Stimulated activated CD4-positive, alpha-beta T cell treated with anti-CD3 and anti-CD28 coated beads, Interleukin-15, amount 100 ng/mL, for 48 hours (primary cell): ENCODE measurements at regions not wholly inside any gene's neighbourhood (a gene's known extent, or its start where the extent isn't known, plus 50 kb on each side); places are given as distances from the start of the nearest gene placed in this dataset.
"Not testable (repeated sequence)": the region's sequence is repeated elsewhere in the genome, so short reads cannot be mapped to it uniquely, and the experiment has no call there.

ENCODE experiments used
- DNase-seq, 2 donors: peaks; one replicate each; pipeline ENCODE4 v3.0.0-alpha.2; 2020; ENCODE audit warnings: low read depth in 2 of 2

DNA sequence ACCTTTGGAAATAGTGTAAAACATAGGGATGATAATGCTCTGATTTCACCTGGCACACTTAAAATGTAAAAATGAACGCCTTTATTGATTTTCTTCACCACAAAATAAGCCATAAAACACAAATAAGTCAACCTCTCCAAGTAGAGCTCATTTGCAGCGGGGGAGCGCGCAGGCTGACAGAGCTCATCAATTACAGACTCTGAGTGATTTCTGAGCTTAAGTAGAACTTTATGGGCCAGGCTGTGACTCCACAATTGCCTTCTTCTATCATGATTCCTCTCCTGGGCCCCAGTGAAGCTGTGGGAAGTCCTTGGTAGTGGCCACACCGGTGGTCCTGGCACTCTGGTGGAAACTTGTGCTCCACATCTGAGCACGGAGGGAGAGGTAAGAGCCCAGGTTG lies 789.0 kb upstream of the RAB6C start:
- no peak for DNase-seq

DNA sequence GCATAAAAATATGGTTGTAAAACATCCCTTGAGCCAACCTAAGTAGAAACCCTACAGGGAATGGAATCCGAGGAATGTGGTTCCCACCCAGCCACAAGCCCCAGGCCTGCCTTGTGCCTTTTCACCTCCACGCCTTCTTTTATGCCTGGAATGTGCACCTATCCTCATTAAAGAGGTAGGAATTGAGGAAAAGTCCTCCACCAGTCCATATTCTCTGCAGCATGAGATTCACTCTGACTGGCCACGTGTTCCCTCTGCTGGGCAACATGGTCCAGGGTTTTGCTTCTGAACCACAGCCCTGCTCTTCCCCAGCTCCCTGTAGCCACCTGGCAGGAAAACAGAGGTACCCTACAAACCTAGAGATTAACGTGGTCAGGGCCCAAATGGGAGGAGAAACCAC lies 787.9 kb upstream of the RAB6C start:
- DNase-seq = no peak

DNA sequence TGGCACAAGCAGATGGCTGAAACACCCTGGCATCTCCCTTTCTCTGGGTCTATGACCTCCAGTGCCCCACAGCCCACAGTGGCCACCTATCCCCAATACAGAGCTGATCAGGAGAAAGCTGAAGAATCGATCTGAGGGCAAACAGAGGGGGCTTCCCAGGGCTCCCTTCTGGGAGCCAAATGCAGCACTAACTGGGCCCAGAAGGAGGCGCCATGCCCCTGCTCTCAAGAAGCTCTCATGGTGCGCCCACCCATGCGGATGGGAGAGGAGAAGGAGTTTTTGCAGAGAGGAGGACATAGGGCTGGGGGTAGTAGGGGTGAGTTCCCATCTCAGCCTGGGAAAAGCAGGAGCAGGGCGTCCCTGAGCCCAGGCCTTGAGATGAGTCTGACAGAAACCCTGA lies 787.3 kb upstream of the RAB6C start:
- no peak for DNase-seq

DNA sequence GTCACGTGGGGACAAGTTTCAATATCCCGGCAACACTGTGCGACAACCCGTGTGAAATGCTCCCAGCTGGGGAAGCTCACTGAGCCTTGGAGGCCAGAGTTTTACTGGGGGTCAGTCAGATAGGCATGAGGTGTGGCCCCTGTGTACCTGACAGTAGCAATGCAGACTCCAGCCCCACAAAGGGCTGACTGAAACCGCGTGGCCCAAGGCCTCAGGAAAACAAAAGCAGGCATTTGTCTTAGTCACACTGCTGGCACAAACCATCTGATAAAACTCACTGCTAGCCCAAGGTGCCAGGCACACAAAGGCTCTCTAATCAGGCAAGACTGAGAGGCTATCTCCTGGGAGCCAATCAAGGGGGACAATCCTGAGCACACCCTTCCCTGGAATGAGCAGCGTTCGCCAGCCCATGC lies 786.6 kb upstream of the RAB6C start:
- DNase-seq = no peak

DNA sequence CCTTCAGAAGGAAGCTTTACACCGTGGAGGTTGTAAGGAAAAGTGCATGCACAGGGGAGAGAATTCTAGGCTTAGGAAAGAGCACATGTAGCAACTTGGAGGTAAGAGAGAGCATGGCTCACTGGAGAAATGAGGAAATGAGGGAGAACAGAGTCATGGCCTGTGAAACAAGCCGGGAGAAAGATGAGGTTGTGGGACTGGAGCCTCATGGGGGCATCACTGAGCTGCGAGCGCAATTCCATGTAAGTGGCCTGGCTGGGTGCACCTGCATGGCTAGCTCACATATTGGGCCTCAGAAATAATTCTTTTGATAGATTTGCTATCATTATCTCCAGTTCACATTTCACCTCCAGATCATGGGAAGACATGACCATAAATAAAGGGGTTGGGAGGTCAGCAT lies 785.5 kb upstream of the RAB6C start:
- no peak for DNase-seq

DNA sequence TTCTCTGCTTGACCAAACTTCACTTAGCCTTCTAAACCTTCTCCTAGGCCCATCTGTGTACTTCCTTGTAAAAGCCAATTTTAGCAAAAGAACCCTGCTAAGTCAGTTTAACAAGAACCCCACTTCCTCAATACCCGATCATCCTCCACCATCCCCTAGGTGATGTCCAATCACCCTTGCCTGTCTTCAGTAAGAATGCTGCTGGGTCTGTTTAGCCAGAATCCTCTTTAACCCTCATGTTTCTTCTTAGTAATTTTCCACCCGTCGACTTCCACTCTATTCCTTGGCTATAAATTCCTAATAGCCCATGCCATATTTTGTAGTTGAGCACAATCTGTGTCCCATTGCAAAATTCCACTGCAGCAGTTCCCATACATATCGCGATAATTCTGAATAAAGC lies 780.0 kb upstream of the RAB6C start:
- DNase-seq = no peak

DNA sequence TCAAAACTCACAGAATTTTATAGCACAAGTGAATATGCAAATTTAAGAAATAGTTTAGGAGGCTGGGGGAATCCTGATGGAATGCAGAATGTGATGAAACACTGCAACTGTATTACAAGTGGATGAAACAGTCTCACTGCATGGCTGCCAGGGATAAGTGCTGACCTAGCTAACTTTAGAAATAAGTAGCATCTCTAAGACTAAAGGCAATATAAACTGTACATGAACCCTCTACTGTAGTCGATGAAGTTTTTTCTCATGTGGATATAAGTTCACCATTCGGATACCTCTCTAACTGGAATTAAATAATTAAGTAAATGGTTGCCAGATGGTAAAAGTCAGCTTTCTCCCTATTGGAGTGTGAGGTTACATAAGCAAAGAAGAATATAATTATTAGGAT lies 777.8 kb upstream of the RAB6C start:
- no peak for DNase-seq

DNA sequence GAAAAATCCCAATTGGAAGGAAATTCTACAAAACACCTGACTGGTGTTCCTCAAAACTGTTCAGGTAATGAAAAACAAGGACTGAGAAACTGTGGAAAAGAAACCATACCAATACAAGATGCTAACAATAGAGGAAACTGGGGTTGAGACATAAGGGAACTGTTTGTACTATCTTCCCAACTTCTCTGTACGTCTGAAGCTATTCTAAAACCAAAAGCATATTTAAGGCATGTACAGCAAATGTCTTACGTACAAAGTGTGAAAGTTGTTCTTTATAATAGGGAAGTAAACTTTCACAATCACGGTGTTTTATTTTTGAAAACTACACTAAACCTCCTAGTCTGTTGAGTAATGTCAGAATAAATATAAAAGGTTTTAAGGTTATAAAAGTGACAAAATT lies 776.1 kb upstream of the RAB6C start:
- DNase-seq = no peak

DNA sequence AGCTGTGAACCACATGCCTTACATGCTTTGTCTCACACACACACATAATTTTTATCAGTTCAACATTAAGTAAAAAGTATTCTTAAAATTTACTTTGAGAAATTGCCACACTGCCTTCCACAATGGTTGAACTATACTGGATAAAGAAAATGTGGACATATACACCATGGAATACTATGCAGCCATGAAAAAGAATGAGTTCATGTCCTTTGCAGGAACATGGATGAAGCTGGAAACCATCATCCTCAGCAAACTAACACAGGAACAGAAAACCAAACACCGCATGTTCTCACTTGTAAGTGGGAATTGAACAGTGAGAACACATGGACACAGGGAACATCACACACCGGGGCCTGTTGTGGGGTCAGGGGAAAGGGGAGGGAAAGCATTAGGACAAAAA lies 774.9 kb upstream of the RAB6C start:
- DNase-seq = not testable (repeated sequence)

DNA sequence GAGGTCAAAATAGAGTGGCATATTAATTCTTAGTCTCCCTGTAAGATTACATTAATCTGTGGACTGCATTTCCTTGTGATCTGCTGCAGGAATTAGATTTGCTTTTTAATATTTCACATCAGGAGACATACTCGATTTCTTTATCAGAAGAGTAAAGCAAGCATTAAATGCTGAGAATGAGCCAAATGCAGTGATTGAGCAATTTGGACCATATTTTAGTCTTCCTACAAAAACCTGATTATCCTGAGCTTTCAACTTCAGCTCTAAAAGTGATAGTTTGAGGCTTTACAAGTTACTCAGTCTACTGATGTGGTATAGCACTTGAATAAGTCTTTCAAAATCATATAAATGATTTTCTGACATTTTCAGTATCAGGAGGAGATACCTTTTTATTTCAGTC lies 774.3 kb upstream of the RAB6C start:
- no peak for DNase-seq

DNA sequence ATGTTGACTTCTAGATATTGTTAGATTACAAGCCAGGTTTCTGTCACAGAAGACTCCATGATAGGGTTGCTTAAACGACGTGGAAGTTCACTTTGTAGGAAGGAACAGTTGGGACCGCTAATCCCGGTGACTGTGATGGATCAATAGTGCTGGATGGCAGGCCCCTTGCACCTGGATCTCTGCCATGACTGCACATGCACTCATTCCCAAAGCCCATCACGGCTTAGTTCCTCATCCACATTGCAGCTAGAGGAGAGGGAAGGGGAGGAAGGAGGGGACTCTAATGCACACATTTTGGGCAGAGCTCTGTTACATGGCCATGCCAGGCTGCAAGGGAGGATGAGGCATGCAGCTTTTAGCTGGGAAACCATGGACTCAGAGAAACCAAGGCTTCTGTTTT lies 773.7 kb upstream of the RAB6C start:
- DNase-seq = no peak

DNA sequence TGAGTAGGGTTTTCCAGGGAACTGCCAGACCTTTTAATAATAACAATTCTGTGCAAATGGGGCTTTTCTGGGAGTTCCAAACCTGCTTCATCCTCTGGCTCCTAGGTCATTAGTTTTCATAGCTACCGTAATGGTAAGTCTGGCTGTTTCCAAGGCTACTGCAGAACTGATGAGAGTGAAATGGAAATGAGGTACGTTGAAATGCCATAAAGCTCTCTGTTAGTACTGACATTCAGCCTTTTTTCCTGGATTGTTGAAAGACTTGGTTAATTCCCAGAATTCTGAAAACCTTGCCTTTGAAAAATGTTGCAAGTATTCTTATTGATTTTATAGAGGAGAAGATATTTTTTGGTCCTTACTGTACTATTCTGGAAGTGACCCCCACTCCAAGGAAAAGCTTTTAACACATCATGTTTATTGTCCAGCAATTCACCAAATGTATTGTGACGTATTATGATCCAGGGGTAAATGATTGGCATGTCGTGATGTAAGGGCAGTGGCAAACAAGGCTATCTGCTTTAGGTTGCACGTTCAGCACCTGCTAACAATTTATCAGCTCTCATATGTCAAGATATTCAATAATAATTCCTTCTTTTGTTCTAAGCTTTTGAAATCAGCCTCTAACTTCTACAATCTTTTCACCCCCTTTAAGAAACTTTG lies 767.0 kb upstream of the RAB6C start:
- no peak for DNase-seq

DNA sequence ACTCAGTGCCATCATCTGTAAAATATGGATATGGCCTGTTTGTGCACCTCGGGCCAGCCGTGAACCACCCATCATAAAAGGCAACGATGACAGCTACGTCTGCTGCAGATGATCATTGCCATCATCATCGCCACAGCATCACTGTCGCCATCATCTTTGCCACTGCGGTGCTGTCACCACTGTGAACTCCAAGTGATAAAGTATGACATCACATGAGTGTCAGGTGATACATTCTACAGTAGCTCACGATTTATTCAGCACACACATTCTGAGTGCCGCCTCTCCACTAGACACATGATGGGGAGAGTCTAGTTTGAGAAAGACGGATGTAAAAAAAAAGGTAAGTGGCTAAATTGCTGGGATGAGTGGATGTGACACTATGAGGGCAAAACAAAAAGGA lies 755.4 kb upstream of the RAB6C start:
- no peak for DNase-seq

DNA sequence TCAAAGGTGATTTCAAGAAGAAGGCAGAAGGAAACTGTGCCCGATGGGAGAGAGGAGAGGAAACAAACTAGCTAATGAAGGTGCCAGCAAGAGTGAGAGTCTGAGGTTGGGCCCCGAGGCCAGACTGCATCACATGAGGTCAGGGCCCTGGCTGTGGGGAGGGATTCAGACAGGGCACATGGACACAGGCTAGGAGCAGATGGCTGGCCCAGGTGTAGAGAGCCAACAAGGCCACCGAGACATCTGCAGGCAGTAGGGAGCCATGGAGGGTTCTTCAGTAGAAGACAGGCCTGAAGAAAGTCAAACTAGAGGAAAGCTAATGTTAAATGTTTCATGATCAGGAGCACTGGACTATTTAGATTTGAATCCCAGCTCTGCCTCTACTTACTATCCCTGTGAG lies 755.0 kb upstream of the RAB6C start:
- no peak for DNase-seq

DNA sequence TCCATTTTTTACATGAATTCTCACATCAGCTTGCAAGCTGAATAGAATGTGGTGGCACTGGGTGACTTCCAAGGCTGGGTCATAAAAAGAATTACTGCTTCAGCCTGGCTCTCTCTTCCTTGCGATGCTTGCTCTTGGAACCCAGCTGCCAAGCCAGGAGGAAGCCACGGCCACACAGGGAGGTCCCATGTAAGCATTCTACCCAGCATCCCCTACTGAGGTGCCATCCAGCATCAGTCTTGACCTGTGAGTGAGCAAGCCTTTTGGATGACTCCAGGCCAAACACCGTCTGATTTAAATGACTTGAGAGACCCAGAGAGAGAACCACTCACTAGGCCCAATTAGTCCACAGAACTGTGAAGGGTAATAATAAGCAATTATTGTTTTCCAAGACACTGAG lies 750.3 kb upstream of the RAB6C start:
- DNase-seq = no peak

DNA sequence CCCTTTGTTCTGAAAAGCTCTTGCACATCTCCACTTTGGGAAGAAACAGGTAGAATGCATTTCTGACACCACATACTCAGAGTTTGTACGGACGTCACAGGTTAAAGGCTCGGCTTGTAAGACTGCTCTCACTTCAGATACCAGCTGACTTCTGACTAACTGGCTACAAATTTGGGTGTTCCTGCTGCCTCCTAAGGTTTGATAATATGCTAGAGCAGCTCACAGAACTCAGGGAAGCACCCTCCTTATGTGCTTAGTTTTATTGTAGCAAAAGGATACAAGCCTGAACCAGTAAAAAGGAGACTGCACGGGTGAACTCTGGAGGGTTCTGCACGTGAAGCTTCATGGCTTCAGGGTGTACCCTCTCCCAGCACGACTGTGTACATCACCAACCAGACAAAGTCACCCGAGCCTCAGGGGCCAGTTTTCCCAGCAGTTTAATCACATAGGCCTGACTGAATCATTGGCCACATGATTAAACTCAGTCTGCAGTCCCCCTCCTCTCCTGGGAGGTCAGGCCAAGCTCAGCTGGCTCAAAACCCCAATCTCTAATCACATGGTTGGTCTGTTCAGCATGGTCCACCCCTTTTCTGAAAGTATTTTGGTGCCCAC lies 749.5 kb upstream of the RAB6C start:
- no peak for DNase-seq

DNA sequence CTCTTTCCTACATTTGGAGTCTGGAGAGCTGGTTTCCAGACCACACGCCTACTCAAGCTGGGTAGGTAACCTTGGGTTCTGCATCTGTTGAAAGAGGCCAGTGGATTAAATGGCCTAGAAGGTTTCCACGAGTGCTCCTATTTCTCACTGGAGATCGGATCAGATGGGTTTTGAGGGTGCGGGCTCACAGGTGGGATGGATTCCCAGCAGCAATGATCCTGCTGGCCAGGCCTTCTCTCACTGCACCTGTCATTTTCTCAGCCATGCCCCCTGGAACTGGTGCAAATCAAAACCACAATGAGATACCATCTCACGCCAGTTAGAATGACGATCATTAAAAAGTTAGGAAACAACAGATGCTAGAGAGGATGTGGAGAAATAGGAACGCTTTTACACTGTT lies 747.5 kb upstream of the RAB6C start:
- no peak for DNase-seq

DNA sequence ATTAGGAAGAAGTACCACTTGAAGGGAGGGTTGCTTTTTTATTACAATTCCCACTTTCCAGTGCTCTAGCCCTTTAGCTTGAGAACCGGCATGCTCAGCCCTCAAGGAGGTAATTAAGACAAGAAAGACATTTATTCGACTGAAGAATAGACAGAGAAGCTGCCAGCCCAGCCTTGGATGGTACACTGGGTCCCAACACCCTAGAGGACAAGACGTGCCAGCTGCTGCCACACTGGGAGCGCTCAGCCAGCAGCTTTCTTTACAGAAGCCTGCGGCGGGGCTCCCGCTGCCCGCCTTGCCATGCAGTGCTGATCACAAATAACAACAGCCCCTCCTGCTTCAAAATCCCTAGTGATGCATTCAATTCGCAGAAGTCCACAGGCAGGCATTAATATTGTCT lies 746.3 kb upstream of the RAB6C start:
- no peak for DNase-seq

DNA sequence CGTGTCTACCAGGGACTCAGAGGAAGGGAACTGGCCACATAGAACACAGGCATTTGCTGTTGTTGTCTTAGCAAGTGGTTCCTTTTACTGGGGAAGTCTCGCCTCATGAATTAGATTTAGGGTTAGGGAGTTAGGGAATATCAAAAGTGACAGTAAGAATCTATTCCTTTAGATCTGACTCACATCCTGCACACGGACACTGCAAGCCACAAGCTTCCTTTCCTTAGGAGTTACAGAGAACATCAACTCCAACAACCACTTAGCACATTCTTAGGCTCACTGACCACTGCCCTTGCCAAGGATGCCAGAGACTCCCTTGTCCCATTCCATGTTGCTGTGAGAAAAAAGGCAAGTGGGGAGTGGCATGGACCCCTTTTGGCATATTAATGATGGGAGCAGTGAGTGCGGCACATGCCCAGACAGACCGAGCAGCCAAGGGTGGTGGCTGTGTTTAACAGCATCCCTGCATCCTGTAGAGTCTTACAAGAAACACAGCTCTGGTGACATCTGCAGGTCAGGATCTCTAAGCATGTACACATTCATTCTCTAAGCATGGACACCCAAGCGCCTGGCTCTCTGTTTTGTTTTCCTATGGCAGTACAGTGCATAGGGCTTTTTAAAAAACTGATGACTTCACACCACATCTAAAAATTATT lies 745.6 kb upstream of the RAB6C start:
- no peak for DNase-seq

DNA sequence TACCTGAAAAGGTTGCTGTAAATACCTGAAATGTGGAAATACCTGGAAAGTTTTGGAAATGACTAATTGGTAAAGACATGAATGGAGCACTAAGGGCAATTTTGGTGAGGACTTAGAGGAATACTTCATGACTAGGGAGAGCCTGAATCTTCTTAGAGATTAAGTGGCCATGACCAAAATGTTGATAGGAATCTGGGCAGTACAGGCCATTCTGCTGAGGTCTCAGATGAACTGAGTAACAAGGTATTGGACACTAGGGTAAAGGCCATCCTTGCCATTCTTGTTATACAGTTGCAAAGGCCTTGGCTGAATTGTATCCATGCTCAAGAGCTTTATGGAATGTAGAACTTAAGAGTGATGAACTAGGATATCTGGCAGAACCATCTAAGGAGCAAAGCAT lies 742.9 kb upstream of the RAB6C start:
- no peak for DNase-seq

DNA sequence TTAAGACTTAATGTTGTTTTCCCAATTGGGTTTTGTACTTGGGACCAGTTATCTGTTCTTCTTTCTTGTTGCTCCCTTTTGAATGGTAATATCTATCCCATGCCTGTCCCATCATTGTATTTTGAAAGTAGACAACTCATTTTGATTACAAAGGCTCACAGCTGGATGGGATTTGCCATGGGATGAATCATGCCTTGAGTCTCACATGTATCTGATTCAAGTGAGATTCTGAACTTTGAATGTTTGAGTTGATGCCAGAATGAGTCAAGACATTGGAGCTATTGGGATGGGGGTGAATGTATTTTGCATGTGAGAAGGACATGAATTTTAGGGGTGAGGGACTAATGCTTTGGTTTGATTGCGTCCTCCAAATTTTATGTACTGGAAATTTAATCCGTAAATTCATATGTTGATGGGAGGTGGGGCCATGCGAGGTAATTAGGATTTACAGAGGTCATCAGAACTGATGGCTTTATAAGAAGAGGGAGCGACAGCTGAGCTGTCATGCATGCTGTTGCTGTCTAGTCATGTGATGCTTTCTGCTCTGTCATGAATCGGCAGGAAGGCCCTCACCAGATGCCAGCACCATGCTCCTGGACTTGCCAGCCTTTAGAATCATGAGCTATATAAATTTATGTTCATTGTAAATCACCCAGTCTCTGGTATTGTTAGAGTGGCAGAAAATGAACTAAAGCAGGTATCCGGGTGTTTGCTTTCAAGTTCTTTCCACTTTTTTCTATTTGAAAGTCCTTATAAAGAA lies 741.3 kb upstream of the RAB6C start:
- DNase-seq = no peak

DNA sequence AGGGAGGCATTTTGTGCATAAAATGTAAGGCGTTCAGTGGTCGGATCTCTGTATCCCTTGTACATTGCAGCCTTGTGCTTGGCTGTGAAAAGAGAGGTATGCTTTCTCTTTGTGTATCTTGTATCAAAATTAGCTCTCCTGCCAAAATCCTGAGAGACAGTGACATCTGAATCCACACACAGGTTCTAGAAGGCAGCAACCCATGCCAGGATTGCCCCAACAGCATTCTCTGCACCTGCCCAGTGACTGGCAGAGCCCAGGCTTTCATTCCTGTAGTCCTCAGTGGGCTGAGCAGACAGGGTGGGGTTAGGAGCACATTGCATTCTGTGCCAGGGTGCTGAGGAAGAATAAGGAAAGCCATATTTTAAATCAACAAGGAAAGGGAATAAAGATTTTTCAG lies 740.3 kb upstream of the RAB6C start:
- no peak for DNase-seq

DNA sequence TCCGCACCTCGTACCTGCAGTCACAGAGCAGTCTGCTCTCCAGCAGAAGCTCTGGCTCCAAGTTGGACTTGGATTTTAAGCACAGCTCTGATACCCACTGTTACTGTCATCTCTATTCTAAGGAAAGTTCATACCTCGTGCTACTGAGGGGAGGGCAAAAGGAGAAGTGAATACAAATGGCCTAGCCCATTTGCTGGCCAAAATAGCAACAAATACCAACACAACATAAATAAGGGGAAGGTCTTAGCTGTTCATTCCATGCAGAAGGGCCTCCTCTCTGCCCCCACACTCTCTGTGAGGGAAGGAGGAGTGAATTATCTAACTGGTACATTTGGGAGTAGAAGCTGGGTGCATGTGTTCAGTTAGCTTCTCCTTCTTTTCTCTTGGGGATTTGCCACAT lies 739.4 kb upstream of the RAB6C start:
- DNase-seq = no peak
